GM12875 (cell line): ENCODE measurements at regions not wholly inside any gene's neighbourhood (a gene's known extent, or its start where the extent isn't known, plus 50 kb on each side); places are given as distances from the start of the nearest gene placed in this dataset.

Experiments
- H3K4me3 ChIP-seq: one replicate; pipeline ENCODE4 v1.5.1; 2011; ENCODE audit warnings: low read depth, low read length, control low read depth
- CTCF ChIP-seq: IDR thresholded peaks from 2 replicates; pipeline ENCODE4 v1.5.1; 2011; ENCODE audit warnings: low read depth, mild to moderate bottlenecking, control low read depth, inconsistent platforms, low read length, moderate library complexity, borderline replicate concordance; ENCODE audit not compliant: insufficient read depth

- H3K4me3 ChIP-seq = no peak overlapping the region
- TF ChIP-seq CTCF = no peak
Measured at GRCh38 chr6:82646231-82646615, 282.6 kb downstream of the TPBG start.

GRCh38 chr6:82651845-82652335, 288.3 kb downstream of the TPBG start:
- no peak for TF ChIP-seq CTCF
- H3K4me3 ChIP-seq = no peak overlapping the region

GRCh38 chr6:82679232-82679631, 315.6 kb downstream of the TPBG start:
- H3K4me3 ChIP-seq = no peak overlapping the region
- no peak for TF ChIP-seq CTCF

- no peak for TF ChIP-seq CTCF
- no peak overlapping the region for H3K4me3 ChIP-seq
Measured at GRCh38 chr6:82680192-82680591, 316.6 kb downstream of the TPBG start.

GRCh38 chr6:82681119-82681714, 317.6 kb downstream of the TPBG start:
- TF ChIP-seq CTCF = no peak
- H3K4me3 ChIP-seq = no peak overlapping the region

- TF ChIP-seq CTCF = no peak
Measured at GRCh38 chr6:82686719-82687118, 323.1 kb downstream of the TPBG start.

GRCh38 chr6:82687855-82688254, 324.2 kb downstream of the TPBG start:
- TF ChIP-seq CTCF = no peak
- no peak overlapping the region for H3K4me3 ChIP-seq

More at GRCh38 chr6:82686719-82687118, 323.1 kb downstream of the TPBG start:
- H3K4me3 ChIP-seq = no peak overlapping the region
